NCI-H1694 treated with DMSO at 0.1 percent for 48 hours (cell line): ENCODE measurements at regions not wholly inside any gene's neighbourhood (a gene's known extent, or its start where the extent isn't known, plus 50 kb on each side); places are given as distances from the start of the nearest gene placed in this dataset.

ENCODE experiments used
- DNase-seq: peaks from one replicate; lab custom pipeline; 2025; lab: John Stamatoyannopoulos, UW

DNA sequence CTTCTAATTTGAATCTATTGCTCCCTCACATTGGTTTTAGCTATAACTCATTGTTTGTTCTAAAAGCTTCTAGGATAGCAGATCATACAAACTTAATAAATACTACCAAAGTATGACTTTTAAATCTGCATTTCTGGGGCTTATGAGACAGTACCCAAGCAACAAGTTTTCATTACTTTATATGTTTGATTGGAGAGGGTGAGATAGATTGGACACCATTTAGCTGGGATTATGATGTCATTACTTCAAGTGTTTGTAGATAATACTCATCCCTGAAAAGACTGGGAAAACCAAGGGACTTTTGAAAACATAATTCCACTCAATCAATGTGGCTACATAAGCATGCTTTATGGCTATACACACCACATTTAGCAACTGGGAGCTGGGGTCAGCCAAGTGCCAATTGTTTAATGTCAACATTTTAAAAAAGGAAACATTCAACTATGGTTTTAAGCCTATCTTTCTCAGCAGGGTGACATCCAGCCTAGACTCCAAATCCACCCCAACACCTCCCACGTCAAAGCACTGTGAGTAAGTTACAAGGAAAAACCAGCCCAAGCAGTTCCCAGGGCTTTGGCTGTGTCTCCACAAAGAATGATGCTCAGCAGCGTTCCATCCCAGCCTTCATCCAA, 119.9 kb downstream of the ETAA1 start:
- DNase-seq: no peak

GRCh38 chr2:67522148-67522547, 125.0 kb downstream of the ETAA1 start:
- DNase-seq: no peak

DNA sequence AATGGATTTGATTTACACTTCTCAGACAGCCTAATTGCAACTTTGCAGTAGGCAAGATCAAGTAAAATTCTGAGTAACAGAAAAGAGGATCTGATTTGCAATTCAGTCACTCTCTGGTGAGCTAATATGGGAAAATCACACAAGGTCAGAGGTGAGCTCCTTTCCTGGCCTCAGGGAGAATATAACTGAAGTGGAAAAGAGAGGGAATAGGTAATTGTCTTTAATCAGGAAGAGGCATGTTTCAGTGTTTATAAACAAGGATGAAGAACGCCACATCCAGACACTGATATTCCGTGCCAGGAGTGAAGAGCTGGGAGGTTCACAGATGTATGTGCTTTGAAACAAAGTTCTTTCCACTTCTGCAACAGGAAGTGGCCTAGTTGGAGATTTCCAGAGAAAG, 127.1 kb downstream of the ETAA1 start:
- DNase-seq: no peak

GRCh38 chr2:67524777-67525176, 127.6 kb downstream of the ETAA1 start:
- DNase-seq: no peak

GRCh38 chr2:67526283-67526682, 129.2 kb downstream of the ETAA1 start:
- no peak for DNase-seq

- no peak for DNase-seq
These were observed 131.2 kb downstream of the ETAA1 start for GRCh38 chr2:67528320-67528719.

- DNase-seq: no peak
These were observed 135.3 kb downstream of the ETAA1 start for GRCh38 chr2:67532387-67532786.

GRCh38 chr2:67534745-67535144, 137.6 kb downstream of the ETAA1 start:
- DNase-seq: no peak

- DNase-seq: no peak
These were observed 143.8 kb downstream of the ETAA1 start for GRCh38 chr2:67540962-67541361.

DNA sequence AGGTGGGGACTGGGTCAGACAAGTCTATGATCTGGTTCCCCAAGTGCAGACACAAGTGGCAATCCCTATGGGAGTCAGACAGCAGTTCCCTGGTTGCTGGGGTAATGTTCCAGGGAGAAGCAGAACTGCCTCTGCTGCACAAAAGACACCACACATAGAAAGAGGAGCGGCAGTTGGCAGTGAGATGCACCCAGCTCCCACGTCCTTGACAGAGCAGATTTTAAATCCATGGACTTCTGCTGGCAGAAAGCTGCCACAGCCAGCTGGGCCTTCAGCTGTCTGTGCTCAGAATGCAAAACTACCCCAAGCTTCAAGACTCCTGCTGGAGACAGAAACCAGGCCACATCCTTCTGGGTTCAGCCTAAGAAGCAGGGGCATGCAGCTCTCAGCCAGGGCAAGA, 147.2 kb downstream of the ETAA1 start:
- no peak for DNase-seq

DNA sequence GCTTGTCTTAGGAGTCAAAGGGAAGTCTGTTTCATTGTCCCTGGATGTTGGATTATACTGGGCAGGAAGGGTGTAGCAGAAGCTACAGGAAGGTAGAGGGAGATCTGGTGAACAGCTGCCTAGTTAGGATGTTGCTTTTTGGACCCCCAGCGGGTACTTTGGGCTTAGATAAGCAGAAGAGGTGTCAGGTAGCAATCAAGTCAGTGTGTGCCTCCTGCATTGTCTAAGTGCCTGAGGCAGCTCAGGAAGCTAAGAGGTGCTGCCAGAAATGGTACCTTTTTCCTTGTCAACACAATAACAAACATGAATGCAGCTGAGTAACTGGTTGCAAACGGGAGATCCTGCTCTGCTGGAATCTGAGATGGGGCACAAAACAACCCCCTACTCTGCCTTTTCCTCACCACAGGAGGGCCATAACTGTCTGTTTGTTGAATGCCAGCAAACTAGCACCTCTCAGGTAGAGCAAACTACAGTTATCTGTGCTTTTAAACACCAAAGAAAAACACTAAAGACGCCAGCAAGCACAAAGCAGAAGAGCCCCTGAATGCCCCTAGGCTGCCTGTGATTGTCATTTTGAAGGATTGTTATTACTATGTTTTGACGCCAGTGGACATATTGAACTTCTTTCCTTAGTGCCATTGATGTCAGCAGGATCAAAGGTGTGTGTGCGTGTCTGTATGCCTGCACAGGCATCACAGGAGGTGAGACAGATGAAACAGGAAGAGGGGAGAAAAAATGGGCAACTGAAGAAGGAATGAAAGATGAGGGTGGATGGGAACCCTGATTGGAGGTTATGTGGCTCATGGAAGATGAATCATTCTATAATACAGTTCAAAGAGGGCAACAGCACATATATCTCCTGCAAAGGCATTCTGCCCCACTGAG, 151.4 kb downstream of the ETAA1 start:
- DNase-seq: no peak

- no peak for DNase-seq
These were observed 162.0 kb downstream of the ETAA1 start for GRCh38 chr2:67559156-67559555.

GRCh38 chr2:67560771-67561456, 163.8 kb downstream of the ETAA1 start:
- no peak for DNase-seq

GRCh38 chr2:67561457-67561965, 164.4 kb downstream of the ETAA1 start:
- no peak for DNase-seq

GRCh38 chr2:67564076-67564475, 166.9 kb downstream of the ETAA1 start:
- no peak for DNase-seq

GRCh38 chr2:67564626-67565025, 167.5 kb downstream of the ETAA1 start:
- no peak for DNase-seq

DNA sequence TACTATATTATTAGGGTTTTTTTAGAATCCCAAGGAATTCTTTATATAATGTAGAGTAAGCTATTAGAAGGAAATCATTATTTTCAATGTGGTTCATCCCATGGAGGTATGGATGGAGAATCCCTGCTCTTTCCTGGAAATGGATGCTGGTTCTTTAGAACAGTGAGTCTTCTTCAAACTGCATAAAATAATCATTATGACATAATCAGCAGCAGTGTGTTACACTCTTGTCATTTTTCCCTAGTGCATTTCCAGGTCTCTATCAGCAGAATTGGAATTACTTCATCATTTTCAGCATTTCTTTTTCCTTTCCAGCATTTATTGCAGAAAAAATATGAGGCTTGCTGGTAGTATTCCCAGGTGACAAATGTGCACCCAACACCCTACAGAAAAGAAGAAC, 168.1 kb downstream of the ETAA1 start:
- DNase-seq: no peak

DNA sequence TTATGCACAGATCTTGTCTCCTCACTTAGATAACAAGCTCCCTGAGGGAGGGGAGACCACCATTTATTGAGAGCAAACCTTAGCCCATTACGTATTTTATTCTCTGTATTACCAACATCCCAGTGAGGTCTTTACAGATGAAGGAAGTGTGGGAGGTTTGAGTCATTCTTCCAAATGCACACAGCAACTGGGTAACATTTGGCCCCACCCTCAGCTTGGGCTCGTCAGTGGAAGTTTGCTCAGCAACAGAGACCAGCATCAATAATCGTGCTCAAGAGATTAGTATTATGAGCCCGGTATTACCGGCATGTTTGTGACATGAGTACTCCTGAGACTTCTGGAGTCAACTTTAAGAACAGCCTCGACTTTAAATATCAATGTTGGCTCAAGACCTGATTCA, 168.6 kb downstream of the ETAA1 start:
- no peak for DNase-seq

DNA sequence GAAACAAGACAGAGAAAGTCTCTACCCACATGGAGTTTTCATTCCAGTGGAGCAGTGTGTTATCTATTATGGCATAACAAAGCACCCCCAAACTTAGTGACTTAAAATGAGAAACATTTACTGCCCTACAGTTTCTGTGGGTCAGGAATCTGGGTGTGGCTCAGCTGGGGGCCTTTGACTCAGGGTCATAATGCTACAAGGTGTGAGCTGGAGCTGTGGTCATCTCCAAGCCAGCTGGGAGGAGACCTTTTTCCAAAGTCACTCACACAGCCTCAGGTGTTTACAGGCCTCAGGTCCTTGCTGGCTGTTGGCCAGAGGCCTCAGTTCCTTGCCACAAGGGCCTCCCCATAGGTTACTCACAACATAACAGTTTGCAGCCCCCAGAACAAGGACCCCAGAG, 169.2 kb downstream of the ETAA1 start:
- DNase-seq: no peak

GRCh38 chr2:67566958-67567635, 170.0 kb downstream of the ETAA1 start:
- DNase-seq: no peak

DNA sequence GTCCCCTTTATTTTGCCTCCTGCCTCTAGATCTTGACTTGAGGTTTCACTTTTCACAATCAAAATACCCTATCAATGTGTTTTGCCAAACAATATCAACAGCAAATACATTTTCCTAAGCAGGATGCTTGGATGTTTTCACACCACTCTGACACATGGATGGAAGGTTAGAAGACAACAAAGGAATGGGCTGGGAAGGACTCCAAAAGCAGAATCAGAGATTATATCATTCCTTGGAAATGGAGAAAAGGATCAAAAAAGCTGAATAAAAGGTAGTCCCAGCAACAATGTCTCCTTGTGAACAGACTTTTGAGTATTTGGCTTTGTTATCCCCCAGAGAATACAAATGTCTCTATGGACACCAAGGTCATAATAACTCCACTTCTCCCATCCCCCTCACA, 170.8 kb downstream of the ETAA1 start:
- DNase-seq: no peak

- no peak for DNase-seq
These were observed 173.5 kb downstream of the ETAA1 start for GRCh38 chr2:67570611-67571010.
